H1 (cell line): ENCODE measurements at regions not wholly inside any gene's neighbourhood (a gene's known extent, or its start where the extent isn't known, plus 50 kb on each side); places are given as distances from the start of the nearest gene placed in this dataset.

Source experiments
- BACH1 ChIP-seq: IDR thresholded peaks from 2 replicates; pipeline ENCODE4 v1.6.1; 2012; ENCODE audit warnings: low read length, improper control_type of control experiment
- CHD2 ChIP-seq: IDR thresholded peaks from 2 replicates; pipeline ENCODE4 v1.6.1; 2012; ENCODE audit warnings: low read length, improper control_type of control experiment
- EP300 ChIP-seq, 2 experiments: IDR thresholded peaks; 1 replicate in 1 of 2; 2 replicates in 1 of 2; pipeline ENCODE4 v1.6.1; 2011 to 2012; ENCODE audit warnings: low read depth in 2 of 2, low read length in 2 of 2, mild to moderate bottlenecking in 2 of 2, borderline replicate concordance in 1 of 2, inconsistent platforms in 1 of 2, moderate library complexity in 1 of 2
- JUN ChIP-seq: IDR thresholded peaks from 2 replicates; pipeline ENCODE4 v1.6.1; 2011; ENCODE audit warnings: low read depth, mild to moderate bottlenecking, improper control_type of control experiment, low read length
- KDM5A ChIP-seq: fragments of 200-600 bp; IDR thresholded peaks from 2 replicates; pipeline ENCODE4 v1.7.1; 2012; ENCODE audit warnings: mild to moderate bottlenecking, low read length, inconsistent platforms, mixed read lengths
- POLR2A ChIP-seq, 2 experiments: IDR thresholded peaks; 1 replicate in 1 of 2; 2 replicates in 1 of 2; pipeline ENCODE4 v1.6.1; 2011; ENCODE audit warnings: low read depth in 2 of 2, low read length in 2 of 2, mild to moderate bottlenecking in 2 of 2; ENCODE audit errors: control extremely low read depth in 1 of 2
- TBP ChIP-seq: IDR thresholded peaks from 2 replicates; pipeline ENCODE4 v1.6.1; 2011; ENCODE audit warnings: low read depth, low read length, improper control_type of control experiment
- TF ChIP-seq, protein P1 (sequence below), 3 experiments: IDR thresholded peaks; 1 replicate in 2 of 3; 2 replicates in 1 of 3; pipeline versions ENCODE4 v1.5.1 to v1.6.1; 2011; ENCODE audit warnings: low read length in 3 of 3, mild to moderate bottlenecking in 3 of 3, inconsistent platforms in 2 of 3, low read depth in 1 of 3, moderate library complexity in 1 of 3; ENCODE audit not compliant: insufficient read depth in 1 of 3; ENCODE audit errors: control extremely low read depth in 1 of 3

DNA sequence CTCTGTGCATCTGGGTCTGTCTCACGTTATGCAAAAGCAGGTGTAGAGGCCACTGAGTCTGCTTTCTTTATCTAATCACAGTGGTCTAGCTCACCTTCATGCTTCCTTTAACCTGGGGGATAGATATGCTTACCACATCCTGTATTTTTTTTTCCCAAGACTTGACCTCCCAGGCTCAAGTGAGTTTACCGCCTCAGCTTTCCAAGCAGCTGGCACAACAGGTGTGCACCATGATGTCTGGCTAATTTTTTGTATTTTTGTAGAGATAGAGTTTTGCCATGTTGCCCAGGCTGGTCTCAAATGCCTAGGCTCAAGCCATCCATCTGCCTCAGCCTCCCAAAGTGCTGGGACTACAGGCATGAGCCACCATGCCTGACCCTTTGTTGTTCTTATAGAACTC is 236.0 kb downstream of the ATP23 start:
- TF ChIP-seq JUN = no peak
- TF ChIP-seq EP300 (IDR thresholded peaks at IDR 0.05; ENCODE audit: borderline replicate concordance in 1 of 2, low read depth in 2 of 2, low read length in 2 of 2) = no peak
- TF ChIP-seq, protein P1, sequence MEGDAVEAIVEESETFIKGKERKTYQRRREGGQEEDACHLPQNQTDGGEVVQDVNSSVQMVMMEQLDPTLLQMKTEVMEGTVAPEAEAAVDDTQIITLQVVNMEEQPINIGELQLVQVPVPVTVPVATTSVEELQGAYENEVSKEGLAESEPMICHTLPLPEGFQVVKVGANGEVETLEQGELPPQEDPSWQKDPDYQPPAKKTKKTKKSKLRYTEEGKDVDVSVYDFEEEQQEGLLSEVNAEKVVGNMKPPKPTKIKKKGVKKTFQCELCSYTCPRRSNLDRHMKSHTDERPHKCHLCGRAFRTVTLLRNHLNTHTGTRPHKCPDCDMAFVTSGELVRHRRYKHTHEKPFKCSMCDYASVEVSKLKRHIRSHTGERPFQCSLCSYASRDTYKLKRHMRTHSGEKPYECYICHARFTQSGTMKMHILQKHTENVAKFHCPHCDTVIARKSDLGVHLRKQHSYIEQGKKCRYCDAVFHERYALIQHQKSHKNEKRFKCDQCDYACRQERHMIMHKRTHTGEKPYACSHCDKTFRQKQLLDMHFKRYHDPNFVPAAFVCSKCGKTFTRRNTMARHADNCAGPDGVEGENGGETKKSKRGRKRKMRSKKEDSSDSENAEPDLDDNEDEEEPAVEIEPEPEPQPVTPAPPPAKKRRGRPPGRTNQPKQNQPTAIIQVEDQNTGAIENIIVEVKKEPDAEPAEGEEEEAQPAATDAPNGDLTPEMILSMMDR (IDR thresholded peaks at IDR 0.05; ENCODE audit: control extremely low read depth in 1 of 3, insufficient read depth in 1 of 3, low read depth in 1 of 3, low read length in 3 of 3) = no peak
- no peak for TF ChIP-seq BACH1
- no peak for TF ChIP-seq POLR2A (IDR thresholded peaks at IDR 0.05; ENCODE audit: control extremely low read depth in 1 of 2, low read depth in 2 of 2, low read length in 2 of 2)
- TF ChIP-seq CHD2 = no peak
- no peak for TF ChIP-seq TBP
- no peak for TF ChIP-seq KDM5A
